Neural progenitor cell (in vitro differentiated cells): ENCODE measurements at regions not wholly inside any gene's neighbourhood (a gene's known extent, or its start where the extent isn't known, plus 50 kb on each side); places are given as distances from the start of the nearest gene placed in this dataset.

Experiments
- DNase-seq: peaks from one replicate; pipeline ENCODE4 v3.0.0-alpha.2; 2016; ENCODE audit warnings: low spot score
- H2AFZ ChIP-seq: fragments of 200-600 bp; sonication (generic); replicated peaks from 2 replicates; pipeline ENCODE4 v1.6.1; 2016; ENCODE audit warnings: antibody characterized with exemption
- H3F3A ChIP-seq: fragments of 200-600 bp; sonication (generic); 2 replicates; pipeline ENCODE4 v1.6.1; 2016; ENCODE audit warnings: antibody characterized with exemption, low read depth
- H3K27ac ChIP-seq: fragments of 200-600 bp; sonication (generic); 2 replicates; pipeline ENCODE4 v1.5.1; 2016; ENCODE audit warnings: mild to moderate bottlenecking
- H3K27me3 ChIP-seq: fragments of 200-600 bp; sonication (generic); 2 replicates; pipeline ENCODE4 v1.6.1; 2016; ENCODE audit warnings: mild to moderate bottlenecking, moderate library complexity
- H3K36me3 ChIP-seq: fragments of 200-600 bp; sonication (generic); 2 replicates; pipeline ENCODE4 v1.5.1; 2016
- H3K4me1 ChIP-seq: fragments of 200-600 bp; sonication (generic); 2 replicates; pipeline ENCODE4 v1.6.1; 2016; ENCODE audit warnings: mixed run types
- H3K4me2 ChIP-seq: fragments of 200-600 bp; sonication (generic); 2 replicates; pipeline ENCODE4 v1.6.1; 2016
- H3K4me3 ChIP-seq: fragments of 200-600 bp; sonication (generic); 2 replicates; pipeline ENCODE4 v1.5.1; 2016
- H3K79me2 ChIP-seq: fragments of 200-600 bp; sonication (generic); 2 replicates; pipeline ENCODE4 v1.6.1; 2016; ENCODE audit warnings: low read depth
- H3K9ac ChIP-seq: fragments of 200-600 bp; sonication (generic); 2 replicates; pipeline ENCODE4 v1.6.1; 2016
- H3K9me3 ChIP-seq: fragments of 200-600 bp; sonication (generic); 2 replicates; pipeline ENCODE4 v1.5.1; 2016; ENCODE audit warnings: low read depth
- H4K20me1 ChIP-seq: fragments of 200-600 bp; sonication (generic); 2 replicates; pipeline ENCODE4 v1.6.1; 2016; ENCODE audit warnings: low read depth
- H3K27ac Mint-ChIP-seq: 3 replicates; pipeline ENCODE4 v1.8.0; 2021; ENCODE audit warnings: mixed read lengths
- H3K27me3 Mint-ChIP-seq: 2 replicates; pipeline ENCODE4 v1.8.0; 2022; ENCODE audit warnings: low read depth, mild to moderate bottlenecking, inconsistent platforms, moderate library complexity, mixed read lengths; ENCODE audit not compliant: insufficient read depth
- H3K36me3 Mint-ChIP-seq: 3 replicates; pipeline ENCODE4 v1.8.0; 2021; ENCODE audit warnings: mixed read lengths
- H3K4me1 Mint-ChIP-seq: 3 replicates; pipeline ENCODE4 v1.8.0; 2021; ENCODE audit warnings: mixed read lengths
- H3K4me3 Mint-ChIP-seq: 3 replicates; pipeline ENCODE4 v1.8.0; 2021; ENCODE audit warnings: mild to moderate bottlenecking, moderate library complexity, mixed read lengths
- H3K9me3 Mint-ChIP-seq: 3 replicates; pipeline ENCODE4 v1.8.0; 2020; ENCODE audit warnings: mixed read lengths
- CTCF ChIP-seq: fragments of 200-600 bp; sonication (generic); IDR thresholded peaks from 2 replicates; pipeline ENCODE4 v1.5.1; 2017; ENCODE audit warnings: antibody characterized with exemption, mild to moderate bottlenecking
- EZH2 ChIP-seq: fragments of 200-600 bp; sonication (generic); IDR thresholded peaks from 2 replicates; pipeline ENCODE4 v1.6.1; 2017; ENCODE audit warnings: antibody characterized with exemption, mild to moderate bottlenecking, moderate library complexity
- EZH2phosphoT487 ChIP-seq: fragments of 200-600 bp; sonication (generic); IDR thresholded peaks from 2 replicates; pipeline ENCODE4 v1.6.1; 2017; ENCODE audit warnings: antibody characterized with exemption

GRCh38 chr5:167897371-167897770 lies 394.1 kb upstream of the WWC1 start:
- H3K36me3 Mint-ChIP-seq, result peaks cover 2% of the 10 kb centered on the region
- Histone ChIP-seq H3K27ac (no peak overlapping the region), H3K4me3 (no peak overlapping the region), H3K9ac (no peak overlapping the region), H2AFZ (no peak overlapping the region), H3K4me2 (no peak overlapping the region), H3K9me3 (no peaks in the 10 kb centered on the region), H3K36me3 (no peaks in the 10 kb centered on the region), H3K4me1 (peaks cover 22% of the 10 kb centered on the region), H3K27me3 (no peaks in the 10 kb centered on the region), H3K79me2 (no peaks in the 10 kb centered on the region), H3F3A (no peaks in the 10 kb centered on the region), H4K20me1 (no peaks in the 10 kb centered on the region)
- TF ChIP-seq CTCF (no peak), EZH2 (no peak), EZH2phosphoT487 (no peak)
- H3K9me3 Mint-ChIP-seq, result peaks cover 3% of the 10 kb centered on the region
- peaks cover 41% of the 10 kb centered on the region for H3K4me1 Mint-ChIP-seq
- no peak overlapping the region for H3K27ac Mint-ChIP-seq
- no peak for DNase-seq
- peaks cover 2% of the 10 kb centered on the region for H3K27me3 Mint-ChIP-seq
- H3K4me3 Mint-ChIP-seq, result no peak overlapping the region

GRCh38 chr5:167898361-167899042 lies 392.9 kb upstream of the WWC1 start:
- DNase-seq, result no peak
- Histone ChIP-seq H3F3A (no peaks in the 10 kb centered on the region), H3K4me1 (peaks cover 19% of the 10 kb centered on the region), H2AFZ (no peak overlapping the region), H3K27me3 (no peaks in the 10 kb centered on the region), H3K9me3 (no peaks in the 10 kb centered on the region), H3K27ac (no peak overlapping the region), H4K20me1 (no peaks in the 10 kb centered on the region), H3K36me3 (no peaks in the 10 kb centered on the region), H3K4me3 (no peak overlapping the region), H3K9ac (no peak overlapping the region), H3K4me2 (no peak overlapping the region), H3K79me2 (no peaks in the 10 kb centered on the region)
- H3K27me3 Mint-ChIP-seq, result peaks cover 2% of the 10 kb centered on the region
- no peak overlapping the region for H3K4me3 Mint-ChIP-seq
- no peaks in the 10 kb centered on the region for H3K36me3 Mint-ChIP-seq
- no peak for TF ChIP-seq CTCF
- no peak for TF ChIP-seq EZH2
- no peak for TF ChIP-seq EZH2phosphoT487
- H3K27ac Mint-ChIP-seq, result no peak overlapping the region
- H3K9me3 Mint-ChIP-seq, result peaks cover 3% of the 10 kb centered on the region
- peaks cover 49% of the 10 kb centered on the region for H3K4me1 Mint-ChIP-seq

- Histone ChIP-seq H3K4me3 (no peak overlapping the region), H4K20me1 (no peaks in the 10 kb centered on the region), H3F3A (no peaks in the 10 kb centered on the region), H3K27me3 (no peaks in the 10 kb centered on the region), H3K79me2 (no peaks in the 10 kb centered on the region), H3K9me3 (no peaks in the 10 kb centered on the region), H3K36me3 (no peaks in the 10 kb centered on the region), H3K27ac (no peak overlapping the region), H3K4me1 (peaks cover 19% of the 10 kb centered on the region), H2AFZ (no peak overlapping the region), H3K4me2 (no peak overlapping the region), H3K9ac (no peak overlapping the region)
- Mint-ChIP-seq H3K27me3 (peaks cover 2% of the 10 kb centered on the region), H3K9me3 (peaks cover 3% of the 10 kb centered on the region), H3K4me3 (no peak overlapping the region), H3K36me3 (no peaks in the 10 kb centered on the region), H3K27ac (no peak overlapping the region), H3K4me1 (peaks cover 49% of the 10 kb centered on the region)
- no peak for DNase-seq
- TF ChIP-seq CTCF, result no peak
- TF ChIP-seq EZH2phosphoT487, result no peak
- TF ChIP-seq EZH2, result no peak
Observed at GRCh38 chr5:167899490-167900070, 391.9 kb upstream of the WWC1 start.
